Progenitor cell of endocrine pancreas (in vitro differentiated cells): ENCODE measurements at regions not wholly inside any gene's neighbourhood (a gene's known extent, or its start where the extent isn't known, plus 50 kb on each side); places are given as distances from the start of the nearest gene placed in this dataset.

Experiments
- DNase-seq: peaks from one replicate; pipeline ENCODE4 v3.0.0; 2021; ENCODE audit warnings: low spot score; ENCODE audit not compliant: unreplicated experiment
- H3K27ac Mint-ChIP-seq: 2 replicates; pipeline ENCODE4 v1.8.0; 2021; ENCODE audit warnings: mild to moderate bottlenecking, moderate library complexity, mixed read lengths
- H3K27me3 Mint-ChIP-seq: 2 replicates; pipeline ENCODE4 v1.8.0; 2021; ENCODE audit warnings: mixed read lengths
- H3K36me3 Mint-ChIP-seq: 2 replicates; pipeline ENCODE4 v1.8.0; 2022; ENCODE audit warnings: mixed read lengths; ENCODE audit not compliant: insufficient read depth
- H3K4me1 Mint-ChIP-seq: 2 replicates; pipeline ENCODE4 v1.8.0; 2021; ENCODE audit warnings: low read depth, mixed read lengths
- H3K4me3 Mint-ChIP-seq: 2 replicates; pipeline ENCODE4 v1.8.0; 2021; ENCODE audit warnings: low read depth, mild to moderate bottlenecking, moderate library complexity, mixed read lengths
- H3K9me3 Mint-ChIP-seq: 2 replicates; pipeline ENCODE4 v1.8.0; 2021; ENCODE audit warnings: low read depth, mixed read lengths
- CTCF ChIP-seq: fragments of 200-600 bp; sonication (generic); IDR thresholded peaks from one replicate; pipeline ENCODE4 v1.5.0; 2021; ENCODE audit warnings: antibody characterized with exemption, mild to moderate bottlenecking; ENCODE audit not compliant: unreplicated experiment

GRCh38 chr16:62638324-62638911, 602.2 kb upstream of the CDH8 start:
- DNase-seq = no peak
- H3K9me3 Mint-ChIP-seq = no peaks in the 10 kb centered on the region
- H3K27me3 Mint-ChIP-seq = no peaks in the 10 kb centered on the region
- no peak overlapping the region for H3K4me3 Mint-ChIP-seq
- no peak overlapping the region for H3K27ac Mint-ChIP-seq
- TF ChIP-seq CTCF = no peak
- H3K4me1 Mint-ChIP-seq = no peaks in the 10 kb centered on the region
- H3K36me3 Mint-ChIP-seq = no peaks in the 10 kb centered on the region

GRCh38 chr16:62625326-62625725, 589.1 kb upstream of the CDH8 start:
- no peak for TF ChIP-seq CTCF
- Mint-ChIP-seq H3K27me3 (no peaks in the 10 kb centered on the region), H3K36me3 (no peaks in the 10 kb centered on the region), H3K4me1 (peaks cover 4% of the 10 kb centered on the region), H3K27ac (no peak overlapping the region), H3K4me3 (no peak overlapping the region), H3K9me3 (peaks cover 3% of the 10 kb centered on the region)
- DNase-seq = no peak

- no peaks in the 10 kb centered on the region for H3K36me3 Mint-ChIP-seq
- no peaks in the 10 kb centered on the region for H3K27me3 Mint-ChIP-seq
- H3K27ac Mint-ChIP-seq = no peak overlapping the region
- peaks cover 7% of the 10 kb centered on the region for H3K9me3 Mint-ChIP-seq
- no peak overlapping the region for H3K4me3 Mint-ChIP-seq
- DNase-seq = no peak
- H3K4me1 Mint-ChIP-seq = no peaks in the 10 kb centered on the region
- TF ChIP-seq CTCF = no peak
Measured at GRCh38 chr16:62620275-62620674, 584.0 kb upstream of the CDH8 start.

- H3K4me1 Mint-ChIP-seq = peaks cover under 1% of the 10 kb centered on the region
- no peaks in the 10 kb centered on the region for H3K36me3 Mint-ChIP-seq
- H3K27ac Mint-ChIP-seq = no peak overlapping the region
- no peak overlapping the region for H3K4me3 Mint-ChIP-seq
- TF ChIP-seq CTCF = no peak
- peaks cover 7% of the 10 kb centered on the region for H3K9me3 Mint-ChIP-seq
- no peaks in the 10 kb centered on the region for H3K27me3 Mint-ChIP-seq
- no peak for DNase-seq
Measured at GRCh38 chr16:62615526-62615925, 579.3 kb upstream of the CDH8 start.

GRCh38 chr16:62610291-62610690, 574.1 kb upstream of the CDH8 start:
- Mint-ChIP-seq H3K9me3 (no peaks in the 10 kb centered on the region), H3K36me3 (no peaks in the 10 kb centered on the region), H3K4me3 (no peak overlapping the region), H3K27me3 (no peaks in the 10 kb centered on the region), H3K27ac (no peak overlapping the region), H3K4me1 (peaks cover 12% of the 10 kb centered on the region)
- DNase-seq = no peak
- TF ChIP-seq CTCF = no peak
